DMS153 (cell line): ENCODE measurements at regions not wholly inside any gene's neighbourhood (a gene's known extent, or its start where the extent isn't known, plus 50 kb on each side); places are given as distances from the start of the nearest gene placed in this dataset.
"Not testable (repeated sequence)": the region's sequence is repeated elsewhere in the genome, so short reads cannot be mapped to it uniquely, and the experiment has no call there.

Source experiments
- DNase-seq: peaks from one replicate; lab custom pipeline; 2025; lab: John Stamatoyannopoulos, UW

- peak; percentile 4 for DNase-seq
These were observed 199.2 kb downstream of the DLEU7 start for GRCh38 chr13:50644081-50644871.

DNA sequence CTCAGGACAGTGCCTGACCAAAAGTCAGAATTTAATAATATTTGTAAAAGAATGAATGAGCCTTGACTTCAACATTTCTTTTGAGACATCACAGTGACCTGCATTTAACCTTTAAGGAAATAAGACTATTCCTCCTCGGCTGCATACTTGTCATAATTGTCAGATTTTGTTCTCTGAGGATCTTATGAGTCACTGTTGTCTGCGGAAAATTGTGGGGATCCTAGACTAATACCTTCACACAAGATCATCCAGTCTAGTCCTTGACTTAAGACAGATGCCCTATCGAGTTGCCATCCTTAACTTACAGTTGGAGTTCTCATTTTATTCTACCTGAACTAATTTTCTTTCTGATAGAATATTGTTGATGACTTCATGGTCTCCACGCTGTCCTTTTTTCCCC is 198.4 kb downstream of the DLEU7 start:
- DNase-seq, result no peak

DNA sequence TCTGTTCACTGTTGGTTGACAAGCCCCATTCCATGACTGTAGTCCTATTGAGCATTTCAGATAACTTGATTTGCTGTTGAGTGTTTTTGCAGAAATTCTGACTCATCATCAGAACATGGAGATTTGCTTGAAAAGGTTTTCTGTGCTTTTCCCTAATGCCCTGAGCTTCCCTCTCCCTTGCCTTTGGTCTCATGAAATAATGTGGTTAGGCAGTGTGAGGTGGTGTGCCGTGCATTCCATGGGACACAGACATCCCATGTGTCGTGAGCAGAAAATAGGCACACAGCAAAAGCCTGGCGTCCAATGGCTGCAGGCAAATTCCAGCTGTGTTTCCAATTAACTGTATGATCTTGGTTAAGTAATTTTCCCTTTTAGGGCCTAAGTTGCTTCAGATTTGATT is 197.4 kb downstream of the DLEU7 start:
- no peak for DNase-seq

GRCh38 chr13:50649211-50649610 is 194.3 kb downstream of the DLEU7 start:
- DNase-seq, result no peak

DNA sequence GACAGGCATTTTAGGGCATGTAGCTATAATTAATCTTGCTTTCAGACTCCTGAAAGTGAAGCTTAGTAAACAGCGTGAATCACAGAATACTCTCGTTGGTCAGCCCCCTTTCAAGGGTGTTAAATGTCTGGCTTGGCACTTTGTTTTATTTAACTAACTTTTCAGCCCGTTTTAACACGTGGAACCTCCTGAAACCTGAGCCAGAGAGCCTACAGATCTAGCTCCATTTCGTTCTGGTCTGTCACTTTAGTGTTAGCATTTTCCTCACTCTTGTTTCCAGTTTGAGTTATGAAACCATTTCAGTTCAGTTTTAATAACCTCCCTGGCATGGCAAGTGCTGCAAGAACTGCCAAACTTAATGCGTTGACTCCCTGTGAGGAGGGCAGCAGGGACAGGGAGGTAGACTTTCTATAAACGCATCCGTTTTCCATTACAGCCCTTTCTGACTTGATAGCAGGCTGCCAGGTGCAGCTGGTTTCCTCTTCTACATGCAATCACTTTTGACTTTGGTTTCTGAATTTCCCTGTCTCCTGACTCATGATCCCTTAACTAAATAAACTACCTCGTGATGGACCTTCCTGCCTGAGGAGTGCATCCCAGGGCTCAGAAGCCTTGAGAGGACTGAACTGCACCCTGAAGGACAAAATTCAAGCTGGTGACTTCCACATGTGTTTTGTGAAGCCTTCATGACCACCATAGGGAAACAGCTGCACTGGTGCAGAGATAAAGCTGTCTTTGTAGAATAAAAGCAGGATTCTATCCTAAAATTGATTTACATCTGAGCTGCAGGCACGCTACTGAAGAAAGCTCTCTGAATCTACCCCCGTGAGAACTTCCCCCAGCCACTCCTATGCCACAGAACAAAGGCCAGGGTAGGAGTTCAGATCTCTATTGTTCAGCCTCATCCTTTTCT is 192.6 kb downstream of the DLEU7 start:
- DNase-seq, result peak; percentile 20

- DNase-seq, result no peak
These were observed 191.6 kb downstream of the DLEU7 start for GRCh38 chr13:50651922-50652321.

DNA sequence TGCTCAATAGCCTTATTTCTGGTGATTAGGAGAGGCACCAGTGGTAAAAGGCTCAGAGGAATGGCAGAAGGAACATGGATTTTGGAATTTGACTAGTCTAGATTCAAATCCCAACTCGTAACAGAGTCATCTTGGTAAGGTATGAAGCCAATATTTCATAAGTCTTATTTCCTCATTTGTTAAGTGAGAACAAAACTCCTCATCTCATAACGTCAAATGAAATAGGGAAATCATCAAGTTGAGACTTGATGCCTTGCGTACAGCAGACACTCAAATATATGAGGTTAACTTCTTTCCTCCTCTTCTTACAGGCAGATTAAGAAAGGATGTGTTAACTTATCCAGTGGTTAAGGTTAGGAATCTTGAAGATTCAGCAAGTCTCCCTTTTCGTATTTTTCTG is 189.2 kb downstream of the DLEU7 start:
- DNase-seq, result no peak

DNA sequence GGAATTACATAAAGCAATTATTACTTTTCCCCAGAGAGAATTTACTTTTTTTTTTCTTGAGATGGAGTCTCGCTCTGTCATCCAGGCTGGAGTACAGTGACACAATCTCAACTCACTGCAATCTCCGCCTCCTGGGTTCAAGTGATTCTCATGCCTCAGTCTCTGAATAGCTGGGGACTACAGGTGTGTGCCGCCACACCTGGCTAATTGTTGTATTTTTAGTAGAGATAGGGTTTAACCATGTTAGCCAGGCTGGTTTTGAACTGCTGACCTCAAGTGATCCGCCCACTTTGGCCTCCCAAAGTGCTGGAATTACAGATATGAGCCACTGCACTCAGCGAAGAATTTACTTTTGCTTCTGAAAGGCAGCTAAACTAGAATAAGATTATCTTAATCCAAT is 181.6 kb downstream of the DLEU7 start:
- DNase-seq, result not testable (repeated sequence)

- DNase-seq, result no peak
These were observed 178.5 kb downstream of the DLEU7 start for GRCh38 chr13:50664951-50665350.

DNA sequence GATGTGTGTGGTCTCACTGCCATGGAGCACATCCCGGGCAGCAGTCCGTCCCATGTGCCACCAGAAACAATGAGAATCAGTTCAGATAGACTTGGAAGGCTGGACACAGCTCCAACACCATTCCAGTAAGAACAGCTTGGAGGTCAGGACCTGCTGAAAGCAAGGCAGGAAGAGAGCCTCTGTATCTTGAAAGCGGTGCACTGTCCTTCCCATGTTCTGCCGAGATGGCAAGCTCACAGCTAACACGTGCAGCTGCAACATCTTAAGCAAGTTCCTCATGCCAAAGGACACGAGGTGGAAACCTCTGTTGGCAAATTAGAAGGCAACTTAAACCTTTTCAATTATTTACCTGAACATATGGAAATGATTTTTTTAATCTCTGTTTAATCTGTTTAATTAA is 175.4 kb downstream of the DLEU7 start:
- no peak for DNase-seq

GRCh38 chr13:50668691-50669271 is 174.7 kb downstream of the DLEU7 start:
- no peak for DNase-seq

DNA sequence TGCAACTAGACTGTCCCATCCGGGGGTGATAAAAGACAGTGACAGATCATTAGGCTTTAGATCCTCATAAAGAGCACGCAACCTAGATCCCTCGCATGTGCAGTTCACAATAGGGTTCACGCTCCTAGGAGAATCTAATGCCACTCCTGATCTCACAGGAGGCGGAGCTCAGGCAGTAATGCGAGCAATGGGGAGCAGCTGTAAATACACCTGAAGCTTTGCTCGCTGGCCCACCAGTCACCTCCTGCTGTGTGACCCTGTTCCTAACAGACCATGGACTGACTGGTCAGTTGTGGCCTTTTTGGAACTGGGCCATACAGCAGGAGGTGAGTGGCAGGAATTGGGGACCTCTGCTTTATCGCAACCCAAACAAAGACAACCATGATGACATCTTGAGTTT is 173.2 kb downstream of the DLEU7 start:
- DNase-seq, result no peak

DNA sequence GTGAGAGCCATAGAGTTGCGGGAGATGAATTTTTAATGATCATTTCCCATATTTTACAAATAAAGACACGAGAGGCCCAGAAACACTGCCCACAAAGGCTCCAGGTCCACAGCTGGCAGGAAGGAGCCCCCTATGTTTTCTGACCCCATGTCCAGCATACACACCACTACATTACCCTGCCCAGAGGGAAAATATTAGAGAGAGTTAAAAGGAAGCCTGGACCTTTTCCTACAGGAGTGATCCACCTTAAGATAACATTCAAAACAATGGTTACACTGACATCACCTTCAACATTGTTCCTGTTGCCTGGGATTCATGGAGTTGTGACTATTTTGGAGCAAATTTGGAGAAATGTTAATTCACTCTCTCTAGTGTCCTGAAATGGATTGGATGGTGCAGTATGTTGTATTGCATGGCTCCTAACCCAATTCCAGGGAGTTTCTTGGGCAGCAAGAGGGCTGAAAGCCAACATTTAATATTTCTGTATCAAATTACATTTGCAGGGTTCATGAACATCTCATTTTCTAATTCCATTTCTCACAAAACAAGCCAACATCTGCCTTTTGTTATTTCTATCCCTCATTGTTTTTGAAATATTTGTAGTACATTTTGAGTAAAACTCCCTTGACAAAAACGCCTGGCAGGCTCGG is 172.5 kb downstream of the DLEU7 start:
- no peak for DNase-seq

- DNase-seq, result no peak
These were observed 172.0 kb downstream of the DLEU7 start for GRCh38 chr13:50671497-50671850.

- no peak for DNase-seq
These were observed 171.5 kb downstream of the DLEU7 start for GRCh38 chr13:50672025-50672424.

DNA sequence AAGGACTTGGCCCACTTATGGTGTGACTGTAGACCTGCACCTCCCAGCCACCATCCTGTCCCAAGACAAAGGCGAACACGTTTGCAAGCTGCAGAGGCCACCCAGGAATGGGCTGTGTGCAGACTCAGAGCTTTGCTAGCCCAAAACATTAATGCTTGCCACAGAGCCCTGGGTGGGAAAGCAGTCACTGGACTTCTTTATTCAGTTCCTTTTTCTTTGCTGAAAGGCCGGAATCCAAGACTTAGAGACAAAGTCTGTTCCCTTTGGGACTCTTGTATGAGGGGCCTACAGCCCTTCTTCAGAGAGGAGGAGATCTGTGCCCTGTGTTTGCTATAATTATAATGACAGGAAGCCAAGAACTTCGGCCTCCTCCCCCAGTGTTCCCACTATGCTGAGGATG is 167.8 kb downstream of the DLEU7 start:
- DNase-seq, result no peak

DNA sequence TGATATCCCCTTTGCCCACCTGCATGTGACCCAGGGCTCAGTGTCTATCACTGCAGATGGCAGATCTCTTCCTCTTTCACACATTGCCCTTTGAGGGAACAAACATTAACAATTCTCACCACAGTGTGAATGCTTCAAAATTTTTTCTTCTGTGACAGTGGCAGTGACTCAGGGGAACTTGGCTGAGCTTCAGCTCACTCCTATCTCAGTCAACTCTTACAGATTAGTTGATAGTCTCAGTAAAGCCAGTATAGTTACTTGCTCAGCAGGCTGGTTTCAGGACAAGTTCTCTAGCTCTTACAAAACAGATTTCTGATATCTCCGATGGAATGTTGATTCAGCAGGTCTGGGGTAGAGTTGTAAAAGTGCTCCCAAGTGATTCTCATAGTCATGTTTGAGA is 166.9 kb downstream of the DLEU7 start:
- no peak for DNase-seq

- DNase-seq, result peak; percentile 71
These were observed 166.2 kb downstream of the DLEU7 start for GRCh38 chr13:50677258-50677657.

DNA sequence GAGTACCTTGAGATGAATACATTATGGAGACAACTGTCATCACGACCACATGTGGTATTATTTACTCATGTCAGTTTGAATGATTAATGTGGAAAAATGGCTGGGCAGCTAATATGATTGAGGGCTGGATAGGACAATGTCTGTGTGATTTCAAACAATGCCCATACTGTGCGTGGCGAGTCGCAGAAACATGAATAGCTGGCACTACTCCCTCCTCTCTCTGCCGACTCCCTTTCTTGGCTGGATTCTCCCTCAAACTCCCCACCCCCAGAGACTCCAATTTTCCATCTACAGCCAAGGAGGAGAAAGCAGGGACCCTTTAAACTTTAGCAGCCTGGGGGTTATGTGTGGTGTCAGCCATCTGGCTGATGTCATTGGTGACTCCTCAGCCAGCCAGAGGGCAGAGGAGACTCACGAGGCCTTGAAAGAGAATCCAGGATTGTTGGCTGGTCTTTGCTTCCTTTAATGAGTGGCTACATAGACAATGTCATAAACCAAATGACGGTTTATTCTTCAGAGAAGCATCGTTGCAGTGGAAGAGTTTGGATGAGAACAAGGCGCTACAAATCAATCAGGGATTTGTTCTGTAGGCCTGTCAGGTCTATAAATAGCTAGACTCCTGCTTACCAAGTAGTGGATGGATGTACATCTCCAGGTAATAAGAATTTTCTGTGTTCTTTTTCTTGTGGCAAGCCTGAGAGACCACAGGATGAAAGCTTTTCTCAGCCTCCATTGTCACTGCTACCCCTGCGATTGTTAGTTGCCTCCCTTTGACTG is 165.6 kb downstream of the DLEU7 start:
- peak; percentile 71 for DNase-seq

DNA sequence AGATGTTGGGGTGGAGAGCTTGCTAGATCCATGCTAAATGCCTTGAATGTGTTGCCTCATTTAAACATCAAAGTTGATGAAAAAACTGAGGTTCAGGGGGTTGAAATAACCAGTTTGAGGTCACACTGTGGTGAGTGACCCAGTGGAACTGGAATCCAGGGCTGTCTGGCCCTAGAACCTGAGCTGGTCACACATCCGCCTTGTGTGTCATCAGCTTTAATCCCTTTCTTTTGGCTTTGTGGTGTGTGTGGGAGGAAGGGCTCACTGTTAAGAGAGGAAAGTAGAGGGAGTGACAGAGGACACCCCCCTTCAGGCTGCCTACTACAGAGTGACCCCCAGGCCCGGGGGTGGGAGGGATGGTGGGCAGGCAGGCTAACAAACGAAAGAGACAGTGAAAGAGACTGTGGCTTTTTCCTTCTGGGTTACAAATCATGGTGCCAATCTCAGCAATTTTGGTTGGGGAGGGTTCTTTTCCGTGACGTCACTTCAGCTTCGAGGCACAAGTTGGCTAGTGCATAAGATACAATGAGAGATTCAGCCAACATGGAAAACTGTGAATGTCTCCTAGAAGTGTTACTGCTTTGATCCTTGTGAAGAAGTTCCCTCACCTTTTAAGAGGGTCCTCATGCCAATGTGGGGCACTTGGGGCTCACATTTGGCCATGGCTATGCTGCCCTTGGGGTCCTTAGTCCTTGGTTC is 164.9 kb downstream of the DLEU7 start:
- no peak for DNase-seq

GRCh38 chr13:50679321-50679720 is 164.2 kb downstream of the DLEU7 start:
- no peak for DNase-seq
